ENCODE measurements at regions not wholly inside any gene's neighbourhood (a gene's known extent, or its start where the extent isn't known, plus 50 kb on each side); places are given as distances from the start of the nearest gene placed in this dataset.

DNA sequence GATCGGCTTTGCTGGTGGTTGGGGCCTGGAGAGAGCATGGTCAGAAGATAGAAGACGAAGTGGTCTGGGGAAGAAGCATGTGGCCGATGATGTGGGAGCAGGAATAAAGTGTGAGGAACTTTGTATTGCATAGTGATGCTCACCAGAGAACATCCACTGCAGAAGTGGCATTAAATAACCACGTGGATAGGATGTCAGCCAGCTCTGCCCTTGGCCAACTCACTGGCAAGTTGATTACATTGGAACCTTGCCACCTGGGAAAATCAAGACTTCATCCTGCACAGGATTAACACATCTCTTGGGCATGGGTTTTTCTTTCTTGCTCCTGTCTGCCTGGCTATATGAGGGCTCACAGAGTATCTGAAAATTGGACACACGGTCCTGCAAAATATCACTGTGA, 217.4 kb downstream of the DMRT2 start:
- intact Hi-C loops (cut with micrococcal nuclease; ENCODE audit: unreplicated experiment), result no loop called here
- BruUV-seq (replicated peaks), result no TSS peak
- Histone ChIP-seq H3K79me2 (ENCODE audit: insufficient read depth, low read depth, low read length) (no peaks in the 10 kb centered on the region), H3K4me2 (ENCODE audit: low read length) (no peak overlapping the region), H3K9me3 (ENCODE audit: low read length) (no peaks in the 10 kb centered on the region), H3K4me3 (ENCODE audit: low read depth, low read length, poor library complexity, severe bottlenecking) (no peak overlapping the region), H4K20me1 (ENCODE audit: insufficient read depth, low read length) (no peaks in the 10 kb centered on the region), H3K27ac (ENCODE audit: low read depth, low read length, poor library complexity, severe bottlenecking) (no peak overlapping the region), H3K4me1 (ENCODE audit: insufficient read depth, low read length, poor library complexity, severe bottlenecking) (no peaks in the 10 kb centered on the region), H2AFZ (ENCODE audit: low read length) (no peak overlapping the region), H3K36me3 (ENCODE audit: insufficient read depth, low read length) (no peaks in the 10 kb centered on the region), H3K9me2 (ENCODE audit: insufficient read depth, low read length) (no peaks in the 10 kb centered on the region)
- POLR2A ChIA-PET, result no interaction called here
- no peak for DNase-seq (ENCODE audit: low spot score)
- CTCF ChIA-PET (ENCODE audit: unreplicated experiment), result no interaction called here
- TF ChIP-seq EZH2phosphoT487 (IDR thresholded peaks at IDR 0.05; ENCODE audit: borderline replicate concordance, low read depth, low read length), result no peak
- TF ChIP-seq, protein P1, sequence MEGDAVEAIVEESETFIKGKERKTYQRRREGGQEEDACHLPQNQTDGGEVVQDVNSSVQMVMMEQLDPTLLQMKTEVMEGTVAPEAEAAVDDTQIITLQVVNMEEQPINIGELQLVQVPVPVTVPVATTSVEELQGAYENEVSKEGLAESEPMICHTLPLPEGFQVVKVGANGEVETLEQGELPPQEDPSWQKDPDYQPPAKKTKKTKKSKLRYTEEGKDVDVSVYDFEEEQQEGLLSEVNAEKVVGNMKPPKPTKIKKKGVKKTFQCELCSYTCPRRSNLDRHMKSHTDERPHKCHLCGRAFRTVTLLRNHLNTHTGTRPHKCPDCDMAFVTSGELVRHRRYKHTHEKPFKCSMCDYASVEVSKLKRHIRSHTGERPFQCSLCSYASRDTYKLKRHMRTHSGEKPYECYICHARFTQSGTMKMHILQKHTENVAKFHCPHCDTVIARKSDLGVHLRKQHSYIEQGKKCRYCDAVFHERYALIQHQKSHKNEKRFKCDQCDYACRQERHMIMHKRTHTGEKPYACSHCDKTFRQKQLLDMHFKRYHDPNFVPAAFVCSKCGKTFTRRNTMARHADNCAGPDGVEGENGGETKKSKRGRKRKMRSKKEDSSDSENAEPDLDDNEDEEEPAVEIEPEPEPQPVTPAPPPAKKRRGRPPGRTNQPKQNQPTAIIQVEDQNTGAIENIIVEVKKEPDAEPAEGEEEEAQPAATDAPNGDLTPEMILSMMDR (conservative IDR thresholded peaks at IDR 0.05; ENCODE audit: low read length), result no peak

DNA sequence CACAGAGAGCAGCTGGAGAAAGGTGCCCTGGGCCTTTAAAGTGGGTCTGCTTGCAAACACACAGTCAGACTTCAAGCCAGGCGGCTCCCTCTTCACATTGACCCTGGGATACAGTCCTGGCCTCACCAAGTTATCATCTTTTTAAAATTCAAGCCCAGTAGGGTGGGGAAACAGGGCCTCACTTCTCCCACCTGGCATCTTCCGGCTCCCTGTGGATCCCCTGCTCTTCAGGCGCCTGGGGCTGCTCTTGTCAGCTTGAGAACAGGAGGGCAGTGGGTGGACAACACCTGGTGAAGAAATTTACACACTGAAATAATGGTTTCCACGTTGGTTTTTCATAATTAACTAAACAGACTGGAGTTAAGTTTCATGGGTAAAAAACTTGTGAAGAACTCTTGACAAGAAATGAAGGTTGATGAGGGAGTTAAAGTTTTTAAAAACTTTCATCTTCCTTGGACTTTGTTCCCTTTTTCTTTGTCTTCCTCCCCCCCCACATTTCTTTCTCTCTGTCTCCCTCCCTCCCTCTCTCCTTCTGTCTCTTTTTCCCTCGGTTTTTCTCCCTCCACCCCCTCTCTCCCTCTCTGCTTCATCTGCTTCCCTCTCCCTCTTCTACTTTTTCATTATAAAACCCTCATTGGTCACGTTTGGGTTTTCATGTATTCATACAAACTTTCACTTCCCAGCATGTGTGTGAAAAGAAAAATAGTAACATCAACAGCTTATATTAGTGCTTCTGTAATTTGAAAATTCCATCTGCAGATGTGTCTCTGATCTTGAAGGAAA, 219.6 kb downstream of the DMRT2 start:
- H3K4me3 ChIP-seq (ENCODE audit: low read depth, low read length, poor library complexity, severe bottlenecking), result no peak overlapping the region
- H3K9me2 ChIP-seq (ENCODE audit: insufficient read depth, low read length), result no peaks in the 10 kb centered on the region
- H3K4me2 ChIP-seq (ENCODE audit: low read length), result no peak overlapping the region
- H3K9me3 ChIP-seq (ENCODE audit: low read length), result no peaks in the 10 kb centered on the region
- no peaks in the 10 kb centered on the region for H3K79me2 ChIP-seq (ENCODE audit: insufficient read depth, low read depth, low read length)
- CTCF ChIA-PET (ENCODE audit: unreplicated experiment), result no interaction called here
- H3K4me1 ChIP-seq (ENCODE audit: insufficient read depth, low read length, poor library complexity, severe bottlenecking), result no peaks in the 10 kb centered on the region
- H3K36me3 ChIP-seq (ENCODE audit: insufficient read depth, low read length), result no peaks in the 10 kb centered on the region
- H2AFZ ChIP-seq (ENCODE audit: low read length), result no peak overlapping the region
- no peaks in the 10 kb centered on the region for H4K20me1 ChIP-seq (ENCODE audit: insufficient read depth, low read length)
- no peak for TF ChIP-seq EZH2phosphoT487 (IDR thresholded peaks at IDR 0.05; ENCODE audit: borderline replicate concordance, low read depth, low read length)
- TF ChIP-seq, protein P1 (conservative IDR thresholded peaks at IDR 0.05; ENCODE audit: low read length), result no peak
- BruUV-seq (replicated peaks), result no TSS peak
- intact Hi-C loops (cut with micrococcal nuclease; ENCODE audit: unreplicated experiment), result no loop called here
- no peak for DNase-seq (ENCODE audit: low spot score)
- POLR2A ChIA-PET, result no interaction called here
- no peak overlapping the region for H3K27ac ChIP-seq (ENCODE audit: low read depth, low read length, poor library complexity, severe bottlenecking)

DNA sequence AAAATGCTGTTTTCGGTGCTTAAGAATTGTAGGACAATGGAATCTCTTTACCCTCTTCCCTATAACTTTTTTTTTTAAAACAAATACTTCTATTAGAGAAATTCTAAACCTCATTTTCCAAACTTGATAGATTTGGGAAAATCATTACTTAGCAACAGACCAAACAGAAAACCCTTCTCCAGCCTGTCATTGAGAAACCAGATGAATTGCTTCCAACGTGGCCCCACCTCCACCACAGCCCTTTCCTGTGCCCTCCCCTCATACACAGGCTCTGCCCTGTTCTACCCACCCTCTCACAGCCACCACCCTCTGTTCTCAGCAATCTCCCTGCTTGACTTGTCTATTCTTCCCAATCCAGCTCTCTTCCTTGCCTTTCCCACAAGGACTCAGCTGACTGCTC, 221.2 kb downstream of the DMRT2 start:
- H3K27ac ChIP-seq (ENCODE audit: low read depth, low read length, poor library complexity, severe bottlenecking), result no peak overlapping the region
- TF ChIP-seq, protein P1 (conservative IDR thresholded peaks at IDR 0.05; ENCODE audit: low read length), result no peak
- no peak for TF ChIP-seq EZH2phosphoT487 (IDR thresholded peaks at IDR 0.05; ENCODE audit: borderline replicate concordance, low read depth, low read length)
- DNase-seq (ENCODE audit: low spot score), result no peak
- intact Hi-C loops (cut with micrococcal nuclease; ENCODE audit: unreplicated experiment), result no loop called here
- H3K4me2 ChIP-seq (ENCODE audit: low read length), result no peak overlapping the region
- no peaks in the 10 kb centered on the region for H4K20me1 ChIP-seq (ENCODE audit: insufficient read depth, low read length)
- H3K79me2 ChIP-seq (ENCODE audit: insufficient read depth, low read depth, low read length), result no peaks in the 10 kb centered on the region
- no peak overlapping the region for H2AFZ ChIP-seq (ENCODE audit: low read length)
- no TSS peak for BruUV-seq (replicated peaks)
- H3K4me1 ChIP-seq (ENCODE audit: insufficient read depth, low read length, poor library complexity, severe bottlenecking), result no peaks in the 10 kb centered on the region
- ChIA-PET CTCF (ENCODE audit: unreplicated experiment) (interaction anchor here (0.6 kb wide), 1 partner anchor 33 kb away, joined by 3 read pairs; no protein-coding TSS in a partner anchor), POLR2A (interaction anchor here (0.6 kb wide), 1 partner anchor 114 kb away, joined by 3 read pairs; no protein-coding TSS in a partner anchor)
- H3K9me3 ChIP-seq (ENCODE audit: low read length), result no peaks in the 10 kb centered on the region
- no peak overlapping the region for H3K4me3 ChIP-seq (ENCODE audit: low read depth, low read length, poor library complexity, severe bottlenecking)
- H3K9me2 ChIP-seq (ENCODE audit: insufficient read depth, low read length), result no peaks in the 10 kb centered on the region
- H3K36me3 ChIP-seq (ENCODE audit: insufficient read depth, low read length), result no peaks in the 10 kb centered on the region

Data from OCI-LY7 (cell line).